GM18511 (cell line): ENCODE measurements at regions not wholly inside any gene's neighbourhood (a gene's known extent, or its start where the extent isn't known, plus 50 kb on each side); places are given as distances from the start of the nearest gene placed in this dataset.

Experiments
- ATAC-seq: cut with Tn5 transposase; IDR thresholded peaks from one replicate; pipeline ENCODE4 v1.9.1; 2021; ENCODE audit warnings: mild to moderate bottlenecking, moderate library complexity; ENCODE audit not compliant: unreplicated experiment

GRCh38 chr14:97748616-97749015 lies 951.4 kb downstream of the VRK1 start:
- ATAC-seq = no peak

- ATAC-seq = no peak
Observed at GRCh38 chr14:97757491-97757890, 960.3 kb downstream of the VRK1 start.

- no peak for ATAC-seq
Observed at GRCh38 chr14:97760050-97760449, 962.9 kb downstream of the VRK1 start.

- ATAC-seq = no peak
Observed at GRCh38 chr14:97762386-97762785, 965.2 kb downstream of the VRK1 start.

- ATAC-seq = no peak
Observed at GRCh38 chr14:97771340-97772045, 974.3 kb downstream of the VRK1 start.

GRCh38 chr14:97773598-97773997 lies 976.4 kb downstream of the VRK1 start:
- ATAC-seq = no peak

GRCh38 chr14:97776890-97777558 lies 979.8 kb downstream of the VRK1 start:
- ATAC-seq = no peak

GRCh38 chr14:97777622-97778355 lies 980.6 kb downstream of the VRK1 start:
- ATAC-seq = no peak

- ATAC-seq = no peak
Observed at GRCh38 chr14:97779140-97779539, 982.0 kb downstream of the VRK1 start.

GRCh38 chr14:97780804-97781203 lies 983.6 kb downstream of the VRK1 start:
- ATAC-seq = no peak

- no peak for ATAC-seq
Observed at GRCh38 chr14:97781961-97782360, 984.8 kb downstream of the VRK1 start.

- ATAC-seq = no peak
Observed at GRCh38 chr14:97782871-97783414, 985.8 kb downstream of the VRK1 start.

GRCh38 chr14:97785495-97785894 lies 988.3 kb downstream of the VRK1 start:
- no peak for ATAC-seq

GRCh38 chr14:97788364-97788763 lies 991.2 kb downstream of the VRK1 start:
- ATAC-seq = no peak

- ATAC-seq = no peak
Observed at GRCh38 chr14:97788846-97789526, 991.8 kb downstream of the VRK1 start.

GRCh38 chr14:97791072-97791471 lies 993.9 kb downstream of the VRK1 start:
- ATAC-seq = no peak

- no peak for ATAC-seq
Observed at GRCh38 chr14:97791906-97792305, 994.7 kb downstream of the VRK1 start.

GRCh38 chr14:97796511-97796910 lies 999.3 kb downstream of the VRK1 start:
- no peak for ATAC-seq

- no peak for ATAC-seq
Observed at GRCh38 chr14:97798176-97798575, 1001.0 kb downstream of the VRK1 start.

GRCh38 chr14:97802430-97803373 lies 1005.5 kb downstream of the VRK1 start:
- ATAC-seq = no peak
